Progenitor cell of endocrine pancreas (in vitro differentiated cells): ENCODE measurements at regions not wholly inside any gene's neighbourhood (a gene's known extent, or its start where the extent isn't known, plus 50 kb on each side); places are given as distances from the start of the nearest gene placed in this dataset.

Experiments
- DNase-seq: peaks from one replicate; pipeline ENCODE4 v3.0.0; 2021; ENCODE audit warnings: low spot score; ENCODE audit not compliant: unreplicated experiment
- H3K27ac Mint-ChIP-seq: 2 replicates; pipeline ENCODE4 v1.8.0; 2021; ENCODE audit warnings: mild to moderate bottlenecking, moderate library complexity, mixed read lengths
- H3K27me3 Mint-ChIP-seq: 2 replicates; pipeline ENCODE4 v1.8.0; 2021; ENCODE audit warnings: mixed read lengths
- H3K36me3 Mint-ChIP-seq: 2 replicates; pipeline ENCODE4 v1.8.0; 2022; ENCODE audit warnings: mixed read lengths; ENCODE audit not compliant: insufficient read depth
- H3K4me1 Mint-ChIP-seq: 2 replicates; pipeline ENCODE4 v1.8.0; 2021; ENCODE audit warnings: low read depth, mixed read lengths
- H3K4me3 Mint-ChIP-seq: 2 replicates; pipeline ENCODE4 v1.8.0; 2021; ENCODE audit warnings: low read depth, mild to moderate bottlenecking, moderate library complexity, mixed read lengths
- H3K9me3 Mint-ChIP-seq: 2 replicates; pipeline ENCODE4 v1.8.0; 2021; ENCODE audit warnings: low read depth, mixed read lengths
- CTCF ChIP-seq: fragments of 200-600 bp; sonication (generic); IDR thresholded peaks from one replicate; pipeline ENCODE4 v1.5.0; 2021; ENCODE audit warnings: antibody characterized with exemption, mild to moderate bottlenecking; ENCODE audit not compliant: unreplicated experiment

GRCh38 chrX:109859651-109860050, 126.6 kb upstream of the ACSL4 start:
- H3K27ac Mint-ChIP-seq = no peak overlapping the region
- no peak overlapping the region for H3K4me3 Mint-ChIP-seq
- H3K4me1 Mint-ChIP-seq = peaks cover 26% of the 10 kb centered on the region

GRCh38 chrX:109862433-109862832, 129.4 kb upstream of the ACSL4 start:
- Mint-ChIP-seq H3K27ac (no peak overlapping the region), H3K9me3 (peaks cover 8% of the 10 kb centered on the region), H3K4me3 (no peak overlapping the region), H3K4me1 (peaks cover 18% of the 10 kb centered on the region), H3K36me3 (no peaks in the 10 kb centered on the region), H3K27me3 (peaks cover 3% of the 10 kb centered on the region)
- no peak for TF ChIP-seq CTCF
- no peak for DNase-seq

More at GRCh38 chrX:109859651-109860050, 126.6 kb upstream of the ACSL4 start:
- peaks cover 8% of the 10 kb centered on the region for H3K9me3 Mint-ChIP-seq
- no peak for TF ChIP-seq CTCF
- no peaks in the 10 kb centered on the region for H3K36me3 Mint-ChIP-seq
- DNase-seq = no peak
- no peaks in the 10 kb centered on the region for H3K27me3 Mint-ChIP-seq

- Mint-ChIP-seq H3K36me3 (no peaks in the 10 kb centered on the region), H3K27me3 (peaks cover 3% of the 10 kb centered on the region), H3K27ac (no peak overlapping the region), H3K4me1 (peaks cover 12% of the 10 kb centered on the region), H3K4me3 (no peak overlapping the region), H3K9me3 (peaks cover 3% of the 10 kb centered on the region)
- no peak for TF ChIP-seq CTCF
- DNase-seq = no peak
Observed at GRCh38 chrX:109863811-109864210, 130.8 kb upstream of the ACSL4 start.

- Mint-ChIP-seq H3K36me3 (peaks cover 1% of the 10 kb centered on the region), H3K4me1 (peaks cover 22% of the 10 kb centered on the region), H3K27me3 (peaks cover 3% of the 10 kb centered on the region), H3K9me3 (peaks cover 8% of the 10 kb centered on the region), H3K27ac (no peak overlapping the region), H3K4me3 (no peak overlapping the region)
- TF ChIP-seq CTCF = no peak
- no peak for DNase-seq
Observed at GRCh38 chrX:109871121-109871888, 131.6 kb upstream of the TMEM164 start.

GRCh38 chrX:109872021-109872732, 130.7 kb upstream of the TMEM164 start:
- peaks cover 8% of the 10 kb centered on the region for H3K9me3 Mint-ChIP-seq
- H3K4me3 Mint-ChIP-seq = no peak overlapping the region
- TF ChIP-seq CTCF = no peak
- H3K27ac Mint-ChIP-seq = no peak overlapping the region
- no peak for DNase-seq
- H3K36me3 Mint-ChIP-seq = peaks cover 1% of the 10 kb centered on the region
- peaks cover 22% of the 10 kb centered on the region for H3K4me1 Mint-ChIP-seq
- peaks cover 3% of the 10 kb centered on the region for H3K27me3 Mint-ChIP-seq
